Left ventricle myocardium inferior (tissue), 1 donor: ENCODE measurements at regions not wholly inside any gene's neighbourhood (a gene's known extent, or its start where the extent isn't known, plus 50 kb on each side); places are given as distances from the start of the nearest gene placed in this dataset.
A peak's percentile ranks its signal among the peaks of the same experiment; 100 is the strongest.

Source experiments
- DNase-seq: peaks from one replicate; pipeline ENCODE4 v3.0.0-alpha.2; 2020
- H3K27ac ChIP-seq: fragments of 200-600 bp; replicated peaks from 2 replicates; pipeline ENCODE4 v1.8.0; 2021
- H3K27me3 ChIP-seq: fragments of 200-600 bp; 2 replicates; pipeline ENCODE4 v1.8.0; 2021; ENCODE audit warnings: low read depth
- H3K36me3 ChIP-seq: fragments of 200-600 bp; 2 replicates; pipeline ENCODE4 v1.8.0; 2021
- H3K4me1 ChIP-seq: fragments of 200-600 bp; 2 replicates; pipeline ENCODE4 v1.8.0; 2021
- H3K4me3 ChIP-seq: fragments of 200-600 bp; 2 replicates; pipeline ENCODE4 v1.8.0; 2021; ENCODE audit warnings: mild to moderate bottlenecking, moderate library complexity
- H3K9me3 ChIP-seq: fragments of 200-600 bp; replicated peaks from 2 replicates; pipeline ENCODE4 v1.8.0; 2021
- CTCF ChIP-seq: fragments of 200-600 bp; IDR thresholded peaks from 2 replicates; pipeline ENCODE4 v1.8.0; 2021; ENCODE audit warnings: antibody characterized with exemption, mild to moderate bottlenecking, borderline replicate concordance
- intact Hi-C: fragments of 100-400 bp; cut with micrococcal nuclease; formaldehyde crosslinking; loops from one replicate; pipeline ENCODE4 v1.11.0; 2022
- donor health status: DM: no; HTN: yes; CAD: no; lungs with severe emphysema.

GRCh38 chr5:168131519-168131918 lies 159.9 kb upstream of the WWC1 start:
- intact Hi-C loops, result no loop called here

GRCh38 chr5:168132241-168132641 lies 159.2 kb upstream of the WWC1 start:
- Histone ChIP-seq H3K36me3 (peaks cover 7% of the 10 kb centered on the region), H3K27me3 (no peaks in the 10 kb centered on the region), H3K27ac (no peak overlapping the region), H3K4me1 (peaks cover 54% of the 10 kb centered on the region), H3K9me3 (no peaks in the 10 kb centered on the region), H3K4me3 (no peak overlapping the region)
- DNase-seq, result no peak
- intact Hi-C loops, result no loop called here
- no peak for TF ChIP-seq CTCF

More at GRCh38 chr5:168131519-168131918, 159.9 kb upstream of the WWC1 start:
- Histone ChIP-seq H3K27me3 (no peaks in the 10 kb centered on the region), H3K4me3 (no peak overlapping the region), H3K27ac (no peak overlapping the region), H3K36me3 (peaks cover 8% of the 10 kb centered on the region), H3K4me1 (peaks cover 55% of the 10 kb centered on the region), H3K9me3 (no peaks in the 10 kb centered on the region)
- no peak for TF ChIP-seq CTCF
- DNase-seq, result no peak

- DNase-seq, result no peak
- Histone ChIP-seq H3K27ac (peak overlapping the region; percentile 9), H3K4me1 (peaks cover 39% of the 10 kb centered on the region), H3K27me3 (no peaks in the 10 kb centered on the region), H3K9me3 (no peaks in the 10 kb centered on the region), H3K4me3 (no peak overlapping the region), H3K36me3 (no peaks in the 10 kb centered on the region)
- TF ChIP-seq CTCF, result no peak
- intact Hi-C loops, result no loop called here
These were observed 155.5 kb upstream of the WWC1 start for GRCh38 chr5:168135897-168136296.

GRCh38 chr5:168136340-168136739 lies 155.1 kb upstream of the WWC1 start:
- Histone ChIP-seq H3K27me3 (no peaks in the 10 kb centered on the region), H3K9me3 (no peaks in the 10 kb centered on the region), H3K4me3 (no peak overlapping the region), H3K36me3 (no peaks in the 10 kb centered on the region), H3K4me1 (peaks cover 43% of the 10 kb centered on the region), H3K27ac (peak overlapping the region; percentile 9)
- intact Hi-C loops, result no loop called here
- no peak for TF ChIP-seq CTCF
- no peak for DNase-seq

GRCh38 chr5:168137265-168137664 lies 154.2 kb upstream of the WWC1 start:
- no peak overlapping the region for H3K27ac ChIP-seq
- DNase-seq, result no peak
- H3K27me3 ChIP-seq, result no peaks in the 10 kb centered on the region
- H3K4me1 ChIP-seq, result peaks cover 52% of the 10 kb centered on the region
- H3K4me3 ChIP-seq, result no peak overlapping the region
- H3K9me3 ChIP-seq, result no peaks in the 10 kb centered on the region
- H3K36me3 ChIP-seq, result no peaks in the 10 kb centered on the region
- intact Hi-C loops, result no loop called here
- no peak for TF ChIP-seq CTCF

GRCh38 chr5:168140241-168140640 lies 151.2 kb upstream of the WWC1 start:
- H3K4me3 ChIP-seq, result no peak overlapping the region
- TF ChIP-seq CTCF, result no peak
- H3K27ac ChIP-seq, result no peak overlapping the region
- H3K36me3 ChIP-seq, result no peaks in the 10 kb centered on the region
- no peak for DNase-seq
- H3K4me1 ChIP-seq, result peaks cover 47% of the 10 kb centered on the region
- intact Hi-C loops, result no loop called here
- no peaks in the 10 kb centered on the region for H3K27me3 ChIP-seq
- no peaks in the 10 kb centered on the region for H3K9me3 ChIP-seq
